K562 (cell line): ENCODE measurements at regions not wholly inside any gene's neighbourhood (a gene's known extent, or its start where the extent isn't known, plus 50 kb on each side); places are given as distances from the start of the nearest gene placed in this dataset.

Experiments
- ATAC-seq: fragments of 200-7000 bp; cut with Tn5 transposase; 3 replicates; pipeline ENCODE4 v1.9.1; 2020; ENCODE audit warnings: moderate library complexity
- BruUV-seq: library from RNA; stranded (reverse); fragments of 400-500 nt; replicated peaks from 2 replicates; lab custom pipeline; 2021; lab: Mats Ljungman, UMichigan
- CTCF ChIA-PET: fragments of 300-600 bp; formaldehyde crosslinking; extraction: SDS; loops from one replicate; lab custom pipeline; 2021; ENCODE audit warnings: low intra/inter-chr PET ratio; lab: Yijun Ruan, JAX
- POLR2A ChIA-PET: fragments of 300-600, 350-650 bp; sonication (Branson Sonifier 250); formaldehyde crosslinking; extraction: SDS; loops from one replicate; lab custom pipeline; 2021; ENCODE audit warnings: antibody characterized with exemption, inconsistent platforms; lab: Yijun Ruan, JAX
- DNase-seq, 4 experiments: peaks; one replicate each; pipeline versions ENCODE4 v3.0.0 to v3.0.0-alpha.2; 2011 to 2018; ENCODE audit warnings: low spot score in 3 of 4, mixed read lengths in 3 of 4; ENCODE audit errors: extremely low read depth in 1 of 4
- FAIRE-seq: peaks from 2 replicates; lab custom pipeline; 2011; peaks lifted over from hg19 to GRCh38; lab: Jason Lieb, UNC
- H2AFZ ChIP-seq: 2 replicates; pipeline ENCODE4 v1.6.0; 2011; ENCODE audit warnings: low read depth, low read length, control low read depth, inconsistent platforms
- H3K27ac ChIP-seq: fragments of 200-600 bp; 3 replicates; pipeline ENCODE4 v1.8.0; 2011; ENCODE audit warnings: low read depth, mild to moderate bottlenecking, control low read depth, inconsistent platforms, low read length, moderate library complexity, mixed read lengths; ENCODE audit errors: extremely low read depth
- H3K27me3 ChIP-seq, 2 experiments: fragments of 300-600 bp in 1 of 2; 2 replicates in 1 of 2; 3 replicates in 1 of 2; pipeline versions ENCODE4 v1.6.0 to v1.8.0; 2011; ENCODE audit warnings: inconsistent platforms in 2 of 2, low read length in 2 of 2, mild to moderate bottlenecking in 1 of 2, mixed read lengths in 1 of 2, moderate library complexity in 1 of 2; ENCODE audit not compliant: control insufficient read depth in 2 of 2, insufficient read depth in 2 of 2
- H3K36me3 ChIP-seq: fragments of 300-600 bp; 3 replicates; pipeline ENCODE4 v1.8.0; 2011; ENCODE audit warnings: mild to moderate bottlenecking, low read length, inconsistent platforms; ENCODE audit not compliant: control insufficient read depth, insufficient read depth
- H3K4me1 ChIP-seq, 2 experiments: fragments of 200-600 bp in 1 of 2; replicated peaks in 1 of 2; 2 replicates in 1 of 2; 3 replicates in 1 of 2; pipeline versions ENCODE4 v1.5.1 to v1.8.0; 2011; ENCODE audit warnings: inconsistent platforms in 2 of 2, low read length in 2 of 2, mild to moderate bottlenecking in 1 of 2, mixed read lengths in 1 of 2, moderate library complexity in 1 of 2; ENCODE audit not compliant: control insufficient read depth in 2 of 2, insufficient read depth in 2 of 2
- H3K4me2 ChIP-seq: 2 replicates; pipeline ENCODE4 v1.6.1; 2011; ENCODE audit warnings: low read length, control low read depth, inconsistent platforms, mixed read lengths; ENCODE audit not compliant: insufficient read depth
- H3K4me3 ChIP-seq: fragments of 200-600 bp; sonication (generic), shearing (Covaris generic); 2 replicates; pipeline ENCODE4 v1.5.1; 2016; ENCODE audit warnings: control low read depth, inconsistent platforms
- H3K79me2 ChIP-seq: fragments of 200-600 bp; 3 replicates; pipeline ENCODE4 v1.8.0; 2011; ENCODE audit warnings: low read length, inconsistent platforms; ENCODE audit not compliant: control insufficient read depth, insufficient read depth
- H3K9ac ChIP-seq, 2 experiments: 2 replicates each; pipeline versions ENCODE4 v1.6.0 to v1.6.1; 2011; ENCODE audit warnings: low read depth in 2 of 2, low read length in 2 of 2, control low read depth in 1 of 2, inconsistent platforms in 1 of 2, mild to moderate bottlenecking in 1 of 2, mixed read lengths in 1 of 2; ENCODE audit not compliant: insufficient read depth in 1 of 2
- H3K9me1 ChIP-seq: one replicate; pipeline ENCODE4 v1.6.0; 2011; ENCODE audit warnings: inconsistent platforms, mild to moderate bottlenecking, low read length, moderate library complexity; ENCODE audit not compliant: control insufficient read depth, insufficient read depth
- H3K9me3 ChIP-seq: replicated peaks from 2 replicates; pipeline ENCODE4 v1.5.1; 2011; ENCODE audit warnings: low read depth, low read length, inconsistent platforms; ENCODE audit not compliant: control insufficient read depth, insufficient read depth
- H4K20me1 ChIP-seq: replicated peaks from 2 replicates; pipeline ENCODE4 v1.6.1; 2011; ENCODE audit warnings: low read length, inconsistent platforms, mixed read lengths; ENCODE audit not compliant: control insufficient read depth, insufficient read depth
- ASH1L ChIP-seq: fragments of 450-650 bp; IDR thresholded peaks from 2 replicates; pipeline ENCODE4 v1.6.1; 2018; ENCODE audit warnings: borderline replicate concordance, mild to moderate bottlenecking, low read depth; ENCODE audit not compliant: partially characterized antibody
- EP400 ChIP-seq: fragments of 450-650 bp; IDR thresholded peaks from 2 replicates; pipeline ENCODE4 v1.6.1; 2017; ENCODE audit warnings: antibody characterized with exemption, mild to moderate bottlenecking, moderate library complexity
- ETS2 ChIP-seq: IDR thresholded peaks from 2 replicates; pipeline ENCODE4 v1.6.1; 2016; ENCODE audit warnings: borderline replicate concordance, missing genetic modification characterization, mild to moderate bottlenecking, moderate library complexity, missing compliant biosample characterization; ENCODE audit not compliant: poor library complexity, severe bottlenecking
- HMGXB4 ChIP-seq: sonication (generic); formaldehyde crosslinking; IDR thresholded peaks from 2 replicates; pipeline ENCODE4 v1.8.1; 2023; ENCODE audit warnings: mild to moderate bottlenecking, missing genetic modification reagents
- MTA3 ChIP-seq: fragments of 450-650 bp; formaldehyde crosslinking; IDR thresholded peaks from 2 replicates; pipeline ENCODE4 v1.6.1; 2017; ENCODE audit warnings: mild to moderate bottlenecking, borderline replicate concordance
- NFIC ChIP-seq: fragments of 450-650 bp; IDR thresholded peaks from 2 replicates; pipeline ENCODE4 v1.6.1; 2017; ENCODE audit warnings: mild to moderate bottlenecking, inconsistent platforms
- SMARCE1 ChIP-seq: fragments of 450-650 bp; IDR thresholded peaks from 2 replicates; pipeline ENCODE4 v1.7.1; 2016; ENCODE audit warnings: mild to moderate bottlenecking
- SNIP1 ChIP-seq: fragments of 450-650 bp; IDR thresholded peaks from 2 replicates; pipeline ENCODE4 v1.7.1; 2017; ENCODE audit warnings: low read depth, mild to moderate bottlenecking
- TSC22D4 ChIP-seq: fragments of 450-650 bp; IDR thresholded peaks from 2 replicates; pipeline ENCODE4 v1.6.1; 2016; ENCODE audit warnings: missing genetic modification characterization, missing biosample characterization, control low read depth
- ZNF197 ChIP-seq: fragments of 200-800 bp; sonication (Bioruptor generic); IDR thresholded peaks from 2 replicates; pipeline ENCODE4 v1.6.1; 2016; ENCODE audit warnings: low read depth, missing genetic modification characterization, missing compliant biosample characterization
- ZNF592 ChIP-seq: fragments of 450-650 bp; IDR thresholded peaks from 2 replicates; pipeline ENCODE4 v1.6.1; 2017; ENCODE audit warnings: antibody characterized with exemption, mild to moderate bottlenecking
- WGBS: fragments of 100-300 bp; shearing (Covaris generic); methylation state at CpG from one replicate; pipeline ENCODE4 v1.1.6; 2016; ENCODE audit warnings: low coverage, mixed read lengths; ENCODE audit not compliant: insufficient coverage; ENCODE audit errors: missing lambda C conversion rate; 5-methylcytosine and 5-hydroxymethylcytosine counted together
- in situ Hi-C: fragments of 300-500 bp; cut with MboI; formaldehyde crosslinking; loops from 4 replicates; pipeline ENCODE4 v1.15.0; 2018; ENCODE audit warnings: inconsistent platforms, mixed read lengths
- intact Hi-C: fragments of 100-400 bp; cut with micrococcal nuclease; formaldehyde crosslinking; loops from 2 replicates; pipeline ENCODE4 v1.14.2; 2022

- CTCF ChIA-PET: no interaction called here
- in situ Hi-C loops: no loop called here
- no peaks in the 10 kb centered on the region for H3K9me1 ChIP-seq
- H3K27ac ChIP-seq: no peak overlapping the region
- no peaks in the 10 kb centered on the region for H3K27me3 ChIP-seq
- H4K20me1 ChIP-seq: no peaks in the 10 kb centered on the region
- DNase-seq (no peak), FAIRE-seq (no peak), ATAC-seq (no peak)
- intact Hi-C loops: no loop called here
- TF ChIP-seq NFIC (peak; percentile 46), HMGXB4 (no peak)
- H3K36me3 ChIP-seq: no peaks in the 10 kb centered on the region
- H3K79me2 ChIP-seq: no peaks in the 10 kb centered on the region
- no peak overlapping the region for H2AFZ ChIP-seq
- no TSS peak for BruUV-seq
- no peaks in the 10 kb centered on the region for H3K9me3 ChIP-seq
- no peak overlapping the region for H3K9ac ChIP-seq
- no peaks in the 10 kb centered on the region for H3K4me1 ChIP-seq
- H3K4me2 ChIP-seq: no peak overlapping the region
- no peak overlapping the region for H3K4me3 ChIP-seq
- POLR2A ChIA-PET: no interaction called here
These were observed 724.6 kb downstream of the UTRN start for GRCh38 chr6:145009711-145010110.

GRCh38 chr6:145012039-145012662, 723.2 kb downstream of the EPM2A start:
- Histone ChIP-seq H3K9me1 (no peaks in the 10 kb centered on the region), H3K9ac (no peak overlapping the region), H3K79me2 (no peaks in the 10 kb centered on the region), H3K4me2 (no peak overlapping the region), H3K9me3 (no peaks in the 10 kb centered on the region; the same call in 1 of the 2 replicates), H2AFZ (no peak overlapping the region), H3K27me3 (no peaks in the 10 kb centered on the region), H3K4me3 (no peak overlapping the region), H3K36me3 (no peaks in the 10 kb centered on the region), H4K20me1 (no peaks in the 10 kb centered on the region), H3K27ac (no peak overlapping the region), H3K4me1 (no peaks in the 10 kb centered on the region)
- POLR2A ChIA-PET: no interaction called here
- WGBS: 4% methylated on average over 5 of the region's 5 CpGs
- CTCF ChIA-PET: no interaction called here
- ATAC-seq: no peak
- DNase-seq: no peak
- in situ Hi-C loops (no loop called here), intact Hi-C loops (no loop called here)
- FAIRE-seq: no peak
- no TSS peak for BruUV-seq
- no peak for TF ChIP-seq EP400
- no peak for TF ChIP-seq ZNF197 (CRISPR knock-in tag)
- no peak for TF ChIP-seq SMARCE1
- TF ChIP-seq ETS2 (tag): no peak
- no peak for TF ChIP-seq ZNF592
- TF ChIP-seq SNIP1: no peak
- no peak for TF ChIP-seq MTA3
- TF ChIP-seq TSC22D4: no peak
- TF ChIP-seq ASH1L: no peak
